Ovary (tissue), 3 donors: ENCODE measurements at regions not wholly inside any gene's neighbourhood (a gene's known extent, or its start where the extent isn't known, plus 50 kb on each side); places are given as distances from the start of the nearest gene placed in this dataset.

Experiments
- CTCF ChIP-seq, 3 donors: fragments of 450-650 bp in 2 of 3; fragments of 200-600 bp in 1 of 3; IDR thresholded peaks; one replicate each; pipeline versions ENCODE4 v1.5.1 to v1.8.0; 2016 to 2022; ENCODE audit warnings: antibody characterized with exemption in 3 of 3, mild to moderate bottlenecking in 1 of 3
- EP300 ChIP-seq: sonication (generic); formaldehyde crosslinking; IDR thresholded peaks from one replicate; pipeline ENCODE4 v1.6.1; 2017; ENCODE audit warnings: antibody characterized with exemption
- POLR2A ChIP-seq: fragments of 450-650 bp; IDR thresholded peaks from one replicate; pipeline ENCODE4 v1.6.1; 2017; ENCODE audit warnings: antibody characterized with exemption, mild to moderate bottlenecking, moderate library complexity
- donor health status: DM: no; HTN: no; CAD: no.

- TF ChIP-seq CTCF (IDR thresholded peaks at IDR 0.05) (no peak), EP300 (no peak), POLR2A (no peak)
Observed at GRCh38 chr2:144126302-144126701, 393.6 kb downstream of the ZEB2 start.
